K562 (cell line): ENCODE measurements at regions not wholly inside any gene's neighbourhood (a gene's known extent, or its start where the extent isn't known, plus 50 kb on each side); places are given as distances from the start of the nearest gene placed in this dataset.

Source experiments
- ATAC-seq: fragments of 200-7000 bp; cut with Tn5 transposase; 3 replicates; pipeline ENCODE4 v1.9.1; 2020; ENCODE audit warnings: moderate library complexity
- BruUV-seq: library from RNA; stranded (reverse); fragments of 400-500 nt; replicated peaks from 2 replicates; lab custom pipeline; 2021; lab: Mats Ljungman, UMichigan
- CTCF ChIA-PET: fragments of 300-600 bp; formaldehyde crosslinking; extraction: SDS; loops from one replicate; lab custom pipeline; 2021; ENCODE audit warnings: low intra/inter-chr PET ratio; lab: Yijun Ruan, JAX
- POLR2A ChIA-PET: fragments of 300-600, 350-650 bp; sonication (Branson Sonifier 250); formaldehyde crosslinking; extraction: SDS; loops from one replicate; lab custom pipeline; 2021; ENCODE audit warnings: antibody characterized with exemption, inconsistent platforms; lab: Yijun Ruan, JAX
- DNase-seq, 4 experiments: peaks; one replicate each; pipeline versions ENCODE4 v3.0.0 to v3.0.0-alpha.2; 2011 to 2018; ENCODE audit warnings: low spot score in 3 of 4, mixed read lengths in 3 of 4; ENCODE audit errors: extremely low read depth in 1 of 4
- FAIRE-seq: peaks from 2 replicates; lab custom pipeline; 2011; peaks lifted over from hg19 to GRCh38; lab: Jason Lieb, UNC
- H2AFZ ChIP-seq: 2 replicates; pipeline ENCODE4 v1.6.0; 2011; ENCODE audit warnings: low read depth, low read length, control low read depth, inconsistent platforms
- H3K27ac ChIP-seq: fragments of 200-600 bp; 3 replicates; pipeline ENCODE4 v1.8.0; 2011; ENCODE audit warnings: low read depth, mild to moderate bottlenecking, control low read depth, inconsistent platforms, low read length, moderate library complexity, mixed read lengths; ENCODE audit errors: extremely low read depth
- H3K27me3 ChIP-seq, 2 experiments: fragments of 300-600 bp in 1 of 2; 2 replicates in 1 of 2; 3 replicates in 1 of 2; pipeline versions ENCODE4 v1.6.0 to v1.8.0; 2011; ENCODE audit warnings: inconsistent platforms in 2 of 2, low read length in 2 of 2, mild to moderate bottlenecking in 1 of 2, mixed read lengths in 1 of 2, moderate library complexity in 1 of 2; ENCODE audit not compliant: control insufficient read depth in 2 of 2, insufficient read depth in 2 of 2
- H3K36me3 ChIP-seq: fragments of 300-600 bp; 3 replicates; pipeline ENCODE4 v1.8.0; 2011; ENCODE audit warnings: mild to moderate bottlenecking, low read length, inconsistent platforms; ENCODE audit not compliant: control insufficient read depth, insufficient read depth
- H3K4me1 ChIP-seq, 2 experiments: fragments of 200-600 bp in 1 of 2; replicated peaks in 1 of 2; 2 replicates in 1 of 2; 3 replicates in 1 of 2; pipeline versions ENCODE4 v1.5.1 to v1.8.0; 2011; ENCODE audit warnings: inconsistent platforms in 2 of 2, low read length in 2 of 2, mild to moderate bottlenecking in 1 of 2, mixed read lengths in 1 of 2, moderate library complexity in 1 of 2; ENCODE audit not compliant: control insufficient read depth in 2 of 2, insufficient read depth in 2 of 2
- H3K4me2 ChIP-seq: 2 replicates; pipeline ENCODE4 v1.6.1; 2011; ENCODE audit warnings: low read length, control low read depth, inconsistent platforms, mixed read lengths; ENCODE audit not compliant: insufficient read depth
- H3K4me3 ChIP-seq: fragments of 200-600 bp; sonication (generic), shearing (Covaris generic); 2 replicates; pipeline ENCODE4 v1.5.1; 2016; ENCODE audit warnings: control low read depth, inconsistent platforms
- H3K79me2 ChIP-seq: fragments of 200-600 bp; 3 replicates; pipeline ENCODE4 v1.8.0; 2011; ENCODE audit warnings: low read length, inconsistent platforms; ENCODE audit not compliant: control insufficient read depth, insufficient read depth
- H3K9ac ChIP-seq, 2 experiments: 2 replicates each; pipeline versions ENCODE4 v1.6.0 to v1.6.1; 2011; ENCODE audit warnings: low read depth in 2 of 2, low read length in 2 of 2, control low read depth in 1 of 2, inconsistent platforms in 1 of 2, mild to moderate bottlenecking in 1 of 2, mixed read lengths in 1 of 2; ENCODE audit not compliant: insufficient read depth in 1 of 2
- H3K9me1 ChIP-seq: one replicate; pipeline ENCODE4 v1.6.0; 2011; ENCODE audit warnings: inconsistent platforms, mild to moderate bottlenecking, low read length, moderate library complexity; ENCODE audit not compliant: control insufficient read depth, insufficient read depth
- H3K9me3 ChIP-seq: replicated peaks from 2 replicates; pipeline ENCODE4 v1.5.1; 2011; ENCODE audit warnings: low read depth, low read length, inconsistent platforms; ENCODE audit not compliant: control insufficient read depth, insufficient read depth
- H4K20me1 ChIP-seq: replicated peaks from 2 replicates; pipeline ENCODE4 v1.6.1; 2011; ENCODE audit warnings: low read length, inconsistent platforms, mixed read lengths; ENCODE audit not compliant: control insufficient read depth, insufficient read depth
- CBX2 ChIP-seq: fragments of 200-600 bp; sonication (generic); IDR thresholded peaks from one replicate; pipeline ENCODE4 v1.6.1; 2012; ENCODE audit warnings: mild to moderate bottlenecking, low read length, inconsistent platforms; ENCODE audit not compliant: insufficient read depth, poor library complexity, severe bottlenecking
- EP400 ChIP-seq: fragments of 450-650 bp; IDR thresholded peaks from 2 replicates; pipeline ENCODE4 v1.6.1; 2017; ENCODE audit warnings: antibody characterized with exemption, mild to moderate bottlenecking, moderate library complexity
- GATA2 ChIP-seq: sonication (generic); formaldehyde crosslinking; IDR thresholded peaks from 2 replicates; pipeline ENCODE4 v1.4.0; 2020; ENCODE audit warnings: mild to moderate bottlenecking, missing genetic modification reagents
- HIVEP1 ChIP-seq: fragments of 250-450 bp; sonication (Bioruptor Pico); IDR thresholded peaks from 2 replicates; pipeline ENCODE4 v1.4.0; 2020; ENCODE audit warnings: mild to moderate bottlenecking
- HMG20A ChIP-seq: fragments of 450-650 bp; formaldehyde crosslinking; conservative IDR thresholded peaks from 2 replicates; pipeline ENCODE4 v1.4.0; 2020; ENCODE audit warnings: mild to moderate bottlenecking, mixed read lengths
- JUND ChIP-seq, 2 experiments: IDR thresholded peaks; 2 replicates in 1 of 2; 3 replicates in 1 of 2; pipeline ENCODE4 v1.6.1; 2011; ENCODE audit warnings: borderline replicate concordance in 2 of 2, low read depth in 2 of 2, low read length in 2 of 2, improper control_type of control experiment in 1 of 2, missing biosample characterization in 1 of 2, missing genetic modification characterization in 1 of 2, missing genetic modification reagents in 1 of 2
- MCM5 ChIP-seq: fragments of 450-650 bp; IDR thresholded peaks from 2 replicates; pipeline ENCODE4 v1.6.1; 2016; ENCODE audit warnings: low read depth
- PHB2 ChIP-seq: fragments of 450-650 bp; IDR thresholded peaks from 2 replicates; pipeline ENCODE4 v1.6.1; 2017; ENCODE audit warnings: low read depth
- SIN3A ChIP-seq, 2 experiments: fragments of 150-350 bp in 1 of 2; IDR thresholded peaks; 2 replicates each; pipeline ENCODE4 v1.6.1; 2011 to 2016; ENCODE audit warnings: borderline replicate concordance in 2 of 2, low read depth in 2 of 2, low read length in 2 of 2, mild to moderate bottlenecking in 2 of 2, moderate library complexity in 2 of 2; ENCODE audit not compliant: control insufficient read depth in 1 of 2
- SMAD4 ChIP-seq: fragments of 250-450 bp; sonication (Bioruptor Pico); conservative IDR thresholded peaks from 2 replicates; pipeline ENCODE4 v1.8.0; 2021; ENCODE audit warnings: inconsistent platforms, mild to moderate bottlenecking, moderate library complexity
- ZNF830 ChIP-seq: fragments of 250-450 bp; sonication (Bioruptor Pico); IDR thresholded peaks from 2 replicates; pipeline ENCODE4 v1.5.0; 2021; ENCODE audit warnings: mild to moderate bottlenecking
- WGBS: fragments of 100-300 bp; shearing (Covaris generic); methylation state at CpG from one replicate; pipeline ENCODE4 v1.1.6; 2016; ENCODE audit warnings: low coverage, mixed read lengths; ENCODE audit not compliant: insufficient coverage; ENCODE audit errors: missing lambda C conversion rate; 5-methylcytosine and 5-hydroxymethylcytosine counted together
- in situ Hi-C: fragments of 300-500 bp; cut with MboI; formaldehyde crosslinking; loops from 4 replicates; pipeline ENCODE4 v1.15.0; 2018; ENCODE audit warnings: inconsistent platforms, mixed read lengths
- intact Hi-C: fragments of 100-400 bp; cut with micrococcal nuclease; formaldehyde crosslinking; loops from 2 replicates; pipeline ENCODE4 v1.14.2; 2022
- TF ChIP-seq, protein P1 (sequence below): sonication (generic); formaldehyde crosslinking; IDR thresholded peaks from 2 replicates; pipeline ENCODE4 v1.8.0; 2022; ENCODE audit warnings: mild to moderate bottlenecking, missing genetic modification reagents, borderline replicate concordance
- TF ChIP-seq, protein P2 (sequence below): sonication (generic); formaldehyde crosslinking; IDR thresholded peaks from 2 replicates; pipeline ENCODE4 v1.5.0; 2020; ENCODE audit warnings: missing genetic modification reagents

DNA sequence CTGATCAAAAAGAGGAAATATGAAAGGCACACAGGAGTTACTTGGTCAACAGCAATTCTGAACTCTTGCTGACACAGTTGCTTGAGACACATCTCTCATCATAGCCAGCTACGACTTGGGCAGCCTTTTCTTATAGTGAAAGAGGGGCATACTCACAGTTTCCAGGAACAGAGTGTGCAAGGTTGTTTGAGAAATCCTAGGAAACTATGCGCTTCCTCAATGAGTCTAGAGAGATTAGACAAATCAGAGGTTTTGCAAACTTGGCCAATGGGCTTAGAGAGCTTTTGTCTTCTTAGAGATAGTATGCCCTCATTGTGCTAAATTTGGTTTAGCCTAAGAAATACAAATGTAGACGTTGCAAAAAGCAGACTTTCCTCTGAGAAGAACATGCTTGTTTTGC, 370.4 kb downstream of the HGF start:
- in situ Hi-C loops (no loop called here), intact Hi-C loops (no loop called here)
- ATAC-seq: no peak
- TF ChIP-seq CBX2 (no peak), GATA2 (CRISPR knock-in tag) (no peak), HIVEP1 (CRISPR knock-in tag) (no peak), SMAD4 (CRISPR knock-in tag) (no peak), SIN3A (IDR thresholded peaks at IDR 0.05; ENCODE audit: borderline replicate concordance in 2 of 2, control insufficient read depth in 1 of 2, low read depth in 2 of 2, low read length in 2 of 2) (no peak)
- no peaks in the 10 kb centered on the region for H3K79me2 ChIP-seq
- BruUV-seq: no TSS peak
- 0% methylated on average over 3 of the region's 3 CpGs for WGBS
- H2AFZ ChIP-seq: no peak overlapping the region
- no peaks in the 10 kb centered on the region for H3K9me1 ChIP-seq
- no peak overlapping the region for H3K4me2 ChIP-seq
- no peak for DNase-seq
- no peaks in the 10 kb centered on the region for H3K27me3 ChIP-seq
- no peak for FAIRE-seq
- no peaks in the 10 kb centered on the region for H3K4me1 ChIP-seq
- no peak overlapping the region for H3K4me3 ChIP-seq
- H3K27ac ChIP-seq: no peak overlapping the region
- H3K9ac ChIP-seq: no peak overlapping the region
- no peaks in the 10 kb centered on the region for H3K9me3 ChIP-seq
- POLR2A ChIA-PET: no interaction called here
- CTCF ChIA-PET: no interaction called here
- H4K20me1 ChIP-seq: no peaks in the 10 kb centered on the region
- H3K36me3 ChIP-seq: no peaks in the 10 kb centered on the region

DNA sequence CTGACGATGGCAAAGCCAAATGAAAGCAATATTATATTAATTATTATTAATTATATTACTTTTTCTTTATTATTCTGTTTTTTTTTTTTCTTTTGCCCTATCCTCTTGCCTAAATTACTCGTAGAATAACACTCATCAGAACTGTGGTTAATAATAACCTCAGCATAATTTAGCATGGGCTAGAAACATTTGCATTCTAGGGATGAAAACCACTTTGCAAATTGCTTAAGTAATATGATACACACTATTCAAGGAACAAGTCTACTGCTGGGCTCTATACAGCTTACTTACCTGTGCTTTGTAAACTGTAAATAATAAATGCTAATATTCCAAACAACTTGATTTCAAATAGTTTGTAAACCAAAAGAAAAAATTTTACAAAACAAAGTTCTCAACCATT, 375.8 kb downstream of the HGF start:
- no TSS peak for BruUV-seq
- DNase-seq (no peak), ATAC-seq (no peak), FAIRE-seq (no peak)
- TF ChIP-seq JUND (IDR thresholded peaks at IDR 0.05; ENCODE audit: borderline replicate concordance, low read depth, low read length): no peak
- no peak for TF ChIP-seq JUND (tag; IDR thresholded peaks at IDR 0.05; ENCODE audit: borderline replicate concordance, low read depth, low read length)
- TF ChIP-seq EP400: no peak
- TF ChIP-seq, protein P1, sequence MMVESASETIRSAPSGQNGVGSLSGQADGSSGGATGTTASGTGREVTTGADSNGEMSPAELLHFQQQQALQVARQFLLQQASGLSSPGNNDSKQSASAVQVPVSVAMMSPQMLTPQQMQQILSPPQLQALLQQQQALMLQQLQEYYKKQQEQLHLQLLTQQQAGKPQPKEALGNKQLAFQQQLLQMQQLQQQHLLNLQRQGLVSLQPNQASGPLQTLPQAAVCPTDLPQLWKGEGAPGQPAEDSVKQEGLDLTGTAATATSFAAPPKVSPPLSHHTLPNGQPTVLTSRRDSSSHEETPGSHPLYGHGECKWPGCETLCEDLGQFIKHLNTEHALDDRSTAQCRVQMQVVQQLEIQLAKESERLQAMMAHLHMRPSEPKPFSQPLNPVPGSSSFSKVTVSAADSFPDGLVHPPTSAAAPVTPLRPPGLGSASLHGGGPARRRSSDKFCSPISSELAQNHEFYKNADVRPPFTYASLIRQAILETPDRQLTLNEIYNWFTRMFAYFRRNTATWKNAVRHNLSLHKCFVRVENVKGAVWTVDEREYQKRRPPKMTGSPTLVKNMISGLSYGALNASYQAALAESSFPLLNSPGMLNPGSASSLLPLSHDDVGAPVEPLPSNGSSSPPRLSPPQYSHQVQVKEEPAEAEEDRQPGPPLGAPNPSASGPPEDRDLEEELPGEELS (CRISPR knock-in tag): no peak
- no peak for TF ChIP-seq HMG20A (CRISPR knock-in tag)
- no peak for TF ChIP-seq PHB2
- no peak for TF ChIP-seq ZNF830 (CRISPR knock-in tag)
- TF ChIP-seq, protein P2, sequence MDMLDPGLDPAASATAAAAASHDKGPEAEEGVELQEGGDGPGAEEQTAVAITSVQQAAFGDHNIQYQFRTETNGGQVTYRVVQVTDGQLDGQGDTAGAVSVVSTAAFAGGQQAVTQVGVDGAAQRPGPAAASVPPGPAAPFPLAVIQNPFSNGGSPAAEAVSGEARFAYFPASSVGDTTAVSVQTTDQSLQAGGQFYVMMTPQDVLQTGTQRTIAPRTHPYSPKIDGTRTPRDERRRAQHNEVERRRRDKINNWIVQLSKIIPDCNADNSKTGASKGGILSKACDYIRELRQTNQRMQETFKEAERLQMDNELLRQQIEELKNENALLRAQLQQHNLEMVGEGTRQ: no peak
- no peak for TF ChIP-seq MCM5
- Histone ChIP-seq H2AFZ (no peak overlapping the region), H3K79me2 (no peaks in the 10 kb centered on the region), H3K4me1 (no peaks in the 10 kb centered on the region), H3K4me3 (no peak overlapping the region), H3K4me2 (no peak overlapping the region), H3K36me3 (no peaks in the 10 kb centered on the region), H3K9me3 (no peaks in the 10 kb centered on the region), H3K9me1 (no peaks in the 10 kb centered on the region), H3K27ac (no peak overlapping the region), H3K27me3 (no peaks in the 10 kb centered on the region), H3K9ac (no peak overlapping the region), H4K20me1 (no peaks in the 10 kb centered on the region)
- in situ Hi-C loops (no loop called here), intact Hi-C loops (no loop called here)
- CTCF ChIA-PET: no interaction called here
- WGBS: 7% methylated on average over 2 of the region's 2 CpGs
- POLR2A ChIA-PET: no interaction called here
